A549 (cell line): ENCODE measurements at regions not wholly inside any gene's neighbourhood (a gene's known extent, or its start where the extent isn't known, plus 50 kb on each side); places are given as distances from the start of the nearest gene placed in this dataset.
"Not testable (repeated sequence)": the region's sequence is repeated elsewhere in the genome, so short reads cannot be mapped to it uniquely, and the experiment has no call there.

Experiments
- ATAC-seq, 2 experiments: fragments of 200-7000 bp in 1 of 2; fragments of >200 bp in 1 of 2; cut with Nextera tagmentation in 1 of 2; cut with Tn5 transposase in 1 of 2; 3 replicates each; pipeline versions ENCODE4 v1.8.0 to v1.9.1; 2018 to 2020; ENCODE audit warnings: mild to moderate bottlenecking in 1 of 2, moderate library complexity in 1 of 2
- CTCF ChIA-PET: fragments of 300-600 bp; sonication (Branson Sonifier 250); formaldehyde crosslinking; extraction: SDS; loops from one replicate; lab custom pipeline; 2021; ENCODE audit warnings: antibody characterized with exemption, inconsistent platforms; lab: Yijun Ruan, JAX
- POLR2A ChIA-PET: fragments of 350-600 bp; formaldehyde crosslinking; extraction: SDS; loops from one replicate; lab custom pipeline; 2021; ENCODE audit warnings: antibody characterized with exemption, inconsistent platforms; lab: Yijun Ruan, JAX
- DNase-seq, 2 experiments: peaks; one replicate each; pipeline versions ENCODE4 v3.0.0 to v3.0.0-alpha.2; 2011 to 2016; ENCODE audit warnings: low read depth in 1 of 2, low spot score in 1 of 2
- FAIRE-seq: peaks from 2 replicates; lab custom pipeline; 2011; peaks lifted over from hg19 to GRCh38; lab: Jason Lieb, UNC
- H3K27ac ChIP-seq, 2 experiments: fragments of >200 bp; sonication (Bioruptor Twin); formaldehyde crosslinking; 3 replicates each; pipeline ENCODE4 v1.5.1; 2016 to 2017
- H3K4me1 ChIP-seq: fragments of >200 bp; sonication (Bioruptor Twin); formaldehyde crosslinking; 3 replicates; pipeline ENCODE4 v1.6.1; 2016
- H3K4me2 ChIP-seq: fragments of >200 bp; sonication (Bioruptor Twin); formaldehyde crosslinking; 3 replicates; pipeline ENCODE4 v1.6.1; 2016
- H3K4me3 ChIP-seq: fragments of >200 bp; sonication (Bioruptor Twin); formaldehyde crosslinking; 3 replicates; pipeline ENCODE4 v1.5.1; 2016
- H3K9me3 ChIP-seq: fragments of >200 bp; sonication (Bioruptor Twin); formaldehyde crosslinking; 3 replicates; pipeline ENCODE4 v1.6.1; 2016
- CEBPB ChIP-seq, 2 experiments: fragments of >200 bp in 1 of 2; sonication (Bioruptor Twin) in 1 of 2; formaldehyde crosslinking in 1 of 2; IDR thresholded peaks; 2 replicates each; pipeline ENCODE4 v1.6.1; 2012 to 2016
- E2F6 ChIP-seq: IDR thresholded peaks from 2 replicates; pipeline ENCODE4 v1.6.1; 2012; ENCODE audit warnings: low read depth, borderline replicate concordance
- EHF ChIP-seq: fragments of 250-450 bp; sonication (Bioruptor Pico); IDR thresholded peaks from 2 replicates; pipeline ENCODE4 v1.5.0; 2020; ENCODE audit warnings: mild to moderate bottlenecking
- EHMT2 ChIP-seq: fragments of 200-600 bp; sonication (generic); IDR thresholded peaks from 2 replicates; pipeline ENCODE4 v1.6.1; 2016; ENCODE audit warnings: antibody characterized with exemption, low read depth, mild to moderate bottlenecking, moderate library complexity
- FOSB ChIP-seq: fragments of 250-450 bp; sonication (Bioruptor Pico); IDR thresholded peaks from 2 replicates; pipeline ENCODE4 v1.5.0; 2020; ENCODE audit warnings: mild to moderate bottlenecking, moderate library complexity
- HOXA7 ChIP-seq: fragments of 250-450 bp; sonication (Bioruptor Pico); IDR thresholded peaks from 2 replicates; pipeline ENCODE4 v1.5.0; 2020; ENCODE audit warnings: mild to moderate bottlenecking, moderate library complexity
- HOXB13 ChIP-seq: fragments of 250-450 bp; sonication (Bioruptor Pico); IDR thresholded peaks from 2 replicates; pipeline ENCODE4 v1.5.0; 2020; ENCODE audit warnings: low read depth, mild to moderate bottlenecking, moderate library complexity
- HOXB5 ChIP-seq: fragments of 250-450 bp; sonication (Bioruptor Pico); IDR thresholded peaks from 2 replicates; pipeline ENCODE4 v1.5.0; 2020; ENCODE audit warnings: mild to moderate bottlenecking, moderate library complexity
- JUN ChIP-seq, 2 experiments: fragments of >200 bp; sonication (Bioruptor Twin); formaldehyde crosslinking; IDR thresholded peaks; 2 replicates in 1 of 2; 3 replicates in 1 of 2; pipeline ENCODE4 v1.6.1; 2016 to 2017
- KDM1A ChIP-seq: fragments of 200-600 bp; sonication (generic); IDR thresholded peaks from 2 replicates; pipeline ENCODE4 v1.6.1; 2016; ENCODE audit warnings: low read depth, mild to moderate bottlenecking
- MAFK ChIP-seq: fragments of 450-650 bp; IDR thresholded peaks from 2 replicates; pipeline ENCODE4 v1.6.1; 2014; ENCODE audit not compliant: partially characterized antibody
- MAZ ChIP-seq: fragments of 150-350 bp; IDR thresholded peaks from 2 replicates; pipeline ENCODE4 v1.6.1; 2014; ENCODE audit warnings: antibody characterized with exemption, low read depth, low read length, borderline replicate concordance
- MYC ChIP-seq: IDR thresholded peaks from 2 replicates; pipeline ENCODE4 v1.6.1; 2012; ENCODE audit warnings: mild to moderate bottlenecking, inconsistent platforms, low read length, improper control_type of control experiment, borderline replicate concordance
- PBX3 ChIP-seq: IDR thresholded peaks from 2 replicates; pipeline ENCODE4 v1.6.1; 2012
- POLR2A ChIP-seq: IDR thresholded peaks from 2 replicates; pipeline ENCODE4 v1.6.1; 2012; ENCODE audit warnings: mild to moderate bottlenecking, low read length
- POLR2AphosphoS2 ChIP-seq: conservative IDR thresholded peaks from 2 replicates; pipeline ENCODE4 v1.6.1; 2012; ENCODE audit warnings: low read length, improper control_type of control experiment, inconsistent platforms
- RAD21 ChIP-seq, 2 experiments: fragments of >200 bp in 1 of 2; sonication (Bioruptor Twin) in 1 of 2; formaldehyde crosslinking in 1 of 2; IDR thresholded peaks in 1 of 2; conservative IDR thresholded peaks in 1 of 2; 2 replicates in 1 of 2; 3 replicates in 1 of 2; pipeline ENCODE4 v1.6.1; 2012 to 2018; ENCODE audit warnings: inconsistent platforms in 1 of 2
- RNF2 ChIP-seq: fragments of 200-600 bp; sonication (generic); IDR thresholded peaks from 2 replicates; pipeline ENCODE4 v1.6.1; 2016; ENCODE audit warnings: low read depth, mild to moderate bottlenecking, antibody characterized with exemption, moderate library complexity, borderline replicate concordance
- SMC3 ChIP-seq: fragments of >200 bp; sonication (Bioruptor Twin); formaldehyde crosslinking; IDR thresholded peaks from 3 replicates; pipeline ENCODE4 v1.6.1; 2018; ENCODE audit warnings: inconsistent platforms
- SREBF2 ChIP-seq: fragments of 450-650 bp; IDR thresholded peaks from 2 replicates; pipeline ENCODE4 v1.6.1; 2014; ENCODE audit warnings: mild to moderate bottlenecking, moderate library complexity
- TFCP2L1 ChIP-seq: fragments of 250-450 bp; sonication (Bioruptor Pico); IDR thresholded peaks from 2 replicates; pipeline ENCODE4 v1.5.0; 2021; ENCODE audit warnings: mild to moderate bottlenecking
- ZC3H11A ChIP-seq: fragments of 450-650 bp; IDR thresholded peaks from 2 replicates; pipeline ENCODE4 v1.6.1; 2014; ENCODE audit warnings: antibody characterized with exemption, mild to moderate bottlenecking
- ZFP36 ChIP-seq: fragments of 450-650 bp; IDR thresholded peaks from 2 replicates; pipeline ENCODE4 v1.6.1; 2014; ENCODE audit warnings: borderline replicate concordance; ENCODE audit not compliant: partially characterized antibody
- ZNF302 ChIP-seq: fragments of 250-450 bp; sonication (Bioruptor Pico); IDR thresholded peaks from 2 replicates; pipeline ENCODE4 v1.9.0; 2021; ENCODE audit warnings: inconsistent platforms, mild to moderate bottlenecking, moderate library complexity
- ZSCAN20 ChIP-seq: fragments of 250-450 bp; sonication (Bioruptor Pico); IDR thresholded peaks from 2 replicates; pipeline ENCODE4 v1.8.0; 2022; ENCODE audit warnings: mild to moderate bottlenecking, moderate library complexity
- WGBS: methylation state at CpG from one replicate; pipeline ENCODE4 v1.1.6; 2017; ENCODE audit errors: missing lambda C conversion rate; 5-methylcytosine and 5-hydroxymethylcytosine counted together
- TF ChIP-seq, protein P1 (sequence below): fragments of >200 bp; sonication (Bioruptor Twin); formaldehyde crosslinking; IDR thresholded peaks from 3 replicates; pipeline ENCODE4 v1.6.1; 2016
- TF ChIP-seq, protein P2 (sequence below): IDR thresholded peaks from 2 replicates; pipeline ENCODE4 v1.6.1; 2012
- TF ChIP-seq, protein P3 (sequence below): fragments of >200 bp; sonication (Bioruptor Twin); formaldehyde crosslinking; IDR thresholded peaks from 3 replicates; pipeline ENCODE4 v1.5.1; 2016

GRCh38 chr17:45672301-45672700 lies 111.8 kb upstream of the CRHR1 start (continued):
- TF ChIP-seq, protein P1, sequence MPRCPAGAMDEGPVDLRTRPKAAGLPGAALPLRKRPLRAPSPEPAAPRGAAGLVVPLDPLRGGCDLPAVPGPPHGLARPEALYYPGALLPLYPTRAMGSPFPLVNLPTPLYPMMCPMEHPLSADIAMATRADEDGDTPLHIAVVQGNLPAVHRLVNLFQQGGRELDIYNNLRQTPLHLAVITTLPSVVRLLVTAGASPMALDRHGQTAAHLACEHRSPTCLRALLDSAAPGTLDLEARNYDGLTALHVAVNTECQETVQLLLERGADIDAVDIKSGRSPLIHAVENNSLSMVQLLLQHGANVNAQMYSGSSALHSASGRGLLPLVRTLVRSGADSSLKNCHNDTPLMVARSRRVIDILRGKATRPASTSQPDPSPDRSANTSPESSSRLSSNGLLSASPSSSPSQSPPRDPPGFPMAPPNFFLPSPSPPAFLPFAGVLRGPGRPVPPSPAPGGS = no peak
- no peak for TF ChIP-seq JUN (IDR thresholded peaks at IDR 0.05)
- TF ChIP-seq, protein P2, sequence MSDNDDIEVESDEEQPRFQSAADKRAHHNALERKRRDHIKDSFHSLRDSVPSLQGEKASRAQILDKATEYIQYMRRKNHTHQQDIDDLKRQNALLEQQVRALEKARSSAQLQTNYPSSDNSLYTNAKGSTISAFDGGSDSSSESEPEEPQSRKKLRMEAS = no peak
- TF ChIP-seq, all 56 proteins: peak for 0

DNA sequence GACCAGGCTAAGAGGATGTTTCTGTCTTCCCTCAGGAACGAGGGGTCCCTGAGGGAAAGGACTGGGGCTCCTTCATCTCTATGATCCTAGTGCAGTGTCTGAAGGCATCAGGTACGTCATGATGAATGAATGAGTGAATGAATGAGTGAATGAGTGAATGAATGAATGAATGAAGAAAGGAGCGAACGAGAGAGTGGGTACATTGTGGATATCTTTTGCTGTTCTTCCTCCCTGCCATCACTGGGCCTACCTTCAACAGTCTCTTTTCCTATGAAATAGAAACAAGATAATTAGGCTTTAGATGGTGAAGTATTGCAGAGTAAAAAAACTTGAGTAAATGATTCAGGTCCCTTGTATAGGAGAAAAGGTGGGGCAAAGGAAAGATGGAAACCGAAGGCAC lies 111.3 kb upstream of the CRHR1 start:
- POLR2A ChIA-PET = no interaction called here

DNA sequence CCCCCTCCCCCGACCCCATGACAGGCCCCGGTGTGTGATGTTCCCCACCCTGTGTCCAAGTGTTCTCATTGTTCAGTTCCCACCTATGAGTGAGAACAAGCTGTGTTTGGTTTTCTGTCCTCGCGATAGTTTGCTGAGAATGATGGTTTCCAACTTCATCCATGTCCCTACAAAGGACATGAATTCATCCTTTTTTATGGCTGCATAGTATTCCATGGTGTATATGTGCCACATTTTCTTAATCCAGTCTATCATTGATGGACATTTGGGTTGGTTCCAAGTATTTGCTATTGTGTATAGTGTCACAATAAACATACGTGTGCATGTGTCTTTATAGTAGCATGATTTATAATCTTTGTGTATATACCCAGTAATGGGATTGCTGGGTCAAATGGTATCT lies 110.4 kb upstream of the CRHR1 start:
- ATAC-seq, H3K4me1 ChIP-seq, H3K27ac ChIP-seq, CTCF ChIA-PET, POLR2A ChIA-PET, DNase-seq, FAIRE-seq, H3K4me3 ChIP-seq, H3K9me3 ChIP-seq, H3K4me2 ChIP-seq: not testable (repeated sequence)
- WGBS = 50% methylated on average over 5 of the region's 5 CpGs

More for the DNA sequence above, 111.3 kb upstream of the CRHR1 start:
- no peak for ATAC-seq
- CTCF ChIA-PET = interaction anchor here (1.2 to 1.4 kb wide), 2 partner anchors 47 to 159 kb away, joined by 3 to 5 read pairs; no protein-coding TSS in a partner anchor
- 32% methylated on average over 5 of the region's 5 CpGs for WGBS
- no peak overlapping the region for H3K4me2 ChIP-seq
- no peak for FAIRE-seq
- TF ChIP-seq FOSB (CRISPR knock-in tag) (no peak), RNF2 (no peak), HOXB5 (CRISPR knock-in tag) (no peak), EHMT2 (no peak), MAFK (no peak), EHF (CRISPR knock-in tag) (no peak), HOXB13 (CRISPR knock-in tag) (no peak), ZFP36 (no peak), MAZ (no peak), ZSCAN20 (CRISPR knock-in tag) (no peak), JUN (IDR thresholded peaks at IDR 0.05) (no peak), SREBF2 (no peak), HOXA7 (CRISPR knock-in tag) (no peak), SMC3 (no peak)
- TF ChIP-seq, protein P2 = no peak
- no peak for DNase-seq
- H3K4me1 ChIP-seq = no peaks in the 10 kb centered on the region
- no peak overlapping the region for H3K27ac ChIP-seq
- H3K4me3 ChIP-seq = no peak overlapping the region
- H3K9me3 ChIP-seq = no peaks in the 10 kb centered on the region

GRCh38 chr17:45675012-45675411 lies 109.1 kb upstream of the CRHR1 start:
- Histone ChIP-seq H3K4me3 (no peak overlapping the region), H3K9me3 (peaks cover 9% of the 10 kb centered on the region; the same call in 2 of the 3 replicates), H3K27ac (no peak overlapping the region), H3K4me2 (no peak overlapping the region), H3K4me1 (no peaks in the 10 kb centered on the region)
- 39% methylated on average over 7 of the region's 7 CpGs for WGBS
- DNase-seq (no peak), ATAC-seq (no peak), FAIRE-seq (no peak)
- CTCF ChIA-PET = interaction anchor here (0.8 to 2.2 kb wide), 6 partner anchors 9 to 327 kb away, joined by 3 to 7 read pairs (median 4); no protein-coding TSS in a partner anchor
- POLR2A ChIA-PET = no interaction called here
- TF ChIP-seq ZC3H11A (no peak), POLR2A (no peak), MYC (no peak), HOXB5 (CRISPR knock-in tag) (no peak), CEBPB (IDR thresholded peaks at IDR 0.05) (no peak), POLR2AphosphoS2 (no peak), E2F6 (no peak), PBX3 (no peak), MAFK (no peak), KDM1A (no peak), JUN (IDR thresholded peaks at IDR 0.05) (no peak), ZNF302 (no peak), RAD21 (conservative IDR thresholded peaks at IDR 0.05 in 1 of 2, IDR thresholded peaks at IDR 0.05 in 1 of 2) (no peak), HOXA7 (CRISPR knock-in tag) (no peak), TFCP2L1 (CRISPR knock-in tag) (no peak)
- TF ChIP-seq, protein P3, sequence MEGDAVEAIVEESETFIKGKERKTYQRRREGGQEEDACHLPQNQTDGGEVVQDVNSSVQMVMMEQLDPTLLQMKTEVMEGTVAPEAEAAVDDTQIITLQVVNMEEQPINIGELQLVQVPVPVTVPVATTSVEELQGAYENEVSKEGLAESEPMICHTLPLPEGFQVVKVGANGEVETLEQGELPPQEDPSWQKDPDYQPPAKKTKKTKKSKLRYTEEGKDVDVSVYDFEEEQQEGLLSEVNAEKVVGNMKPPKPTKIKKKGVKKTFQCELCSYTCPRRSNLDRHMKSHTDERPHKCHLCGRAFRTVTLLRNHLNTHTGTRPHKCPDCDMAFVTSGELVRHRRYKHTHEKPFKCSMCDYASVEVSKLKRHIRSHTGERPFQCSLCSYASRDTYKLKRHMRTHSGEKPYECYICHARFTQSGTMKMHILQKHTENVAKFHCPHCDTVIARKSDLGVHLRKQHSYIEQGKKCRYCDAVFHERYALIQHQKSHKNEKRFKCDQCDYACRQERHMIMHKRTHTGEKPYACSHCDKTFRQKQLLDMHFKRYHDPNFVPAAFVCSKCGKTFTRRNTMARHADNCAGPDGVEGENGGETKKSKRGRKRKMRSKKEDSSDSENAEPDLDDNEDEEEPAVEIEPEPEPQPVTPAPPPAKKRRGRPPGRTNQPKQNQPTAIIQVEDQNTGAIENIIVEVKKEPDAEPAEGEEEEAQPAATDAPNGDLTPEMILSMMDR = no peak
